ENCODE measurements at regions not wholly inside any gene's neighbourhood (a gene's known extent, or its start where the extent isn't known, plus 50 kb on each side); places are given as distances from the start of the nearest gene placed in this dataset.

GRCh38 chr10:3992382-3993178 is 207.6 kb upstream of the KLF6 start:
- no peak for DNase-seq (ENCODE audit: low spot score)
- no peak overlapping the region for H3K4me3 ChIP-seq
- TF ChIP-seq CTCF (IDR thresholded peaks at IDR 0.05): no peak

GRCh38 chr10:3990307-3990706 is 205.3 kb upstream of the KLF6 start:
- H3K4me3 ChIP-seq: no peak overlapping the region
- DNase-seq (ENCODE audit: low spot score): no peak
- no peak overlapping the region for H3K27ac ChIP-seq
- no peak for TF ChIP-seq CTCF (IDR thresholded peaks at IDR 0.05)

More at GRCh38 chr10:3992382-3993178, 207.6 kb upstream of the KLF6 start:
- H3K27ac ChIP-seq: no peak overlapping the region

- H3K27ac ChIP-seq: no peak overlapping the region
- no peak for TF ChIP-seq CTCF (IDR thresholded peaks at IDR 0.05)
These were observed 202.3 kb upstream of the KLF6 start for GRCh38 chr10:3987143-3987974.

GRCh38 chr10:3986493-3987142 is 201.6 kb upstream of the KLF6 start:
- TF ChIP-seq CTCF (IDR thresholded peaks at IDR 0.05): no peak
- no peak for DNase-seq (ENCODE audit: low spot score)
- no peak overlapping the region for H3K27ac ChIP-seq
- no peak overlapping the region for H3K4me3 ChIP-seq

More at GRCh38 chr10:3987143-3987974, 202.3 kb upstream of the KLF6 start:
- DNase-seq (ENCODE audit: low spot score): no peak
- no peak overlapping the region for H3K4me3 ChIP-seq

- no peak overlapping the region for H3K27ac ChIP-seq
- no peak overlapping the region for H3K4me3 ChIP-seq
- no peak for DNase-seq (ENCODE audit: low spot score)
- TF ChIP-seq CTCF (IDR thresholded peaks at IDR 0.05): no peak
These were observed 197.9 kb upstream of the KLF6 start for GRCh38 chr10:3982746-3983442.

GRCh38 chr10:3981300-3981699 is 196.3 kb upstream of the KLF6 start:
- Histone ChIP-seq H3K4me3 (no peak overlapping the region), H3K27ac (no peak overlapping the region)
- no peak for DNase-seq (ENCODE audit: low spot score)
- TF ChIP-seq CTCF (IDR thresholded peaks at IDR 0.05): no peak
